GM12873 (cell line): ENCODE measurements at regions not wholly inside any gene's neighbourhood (a gene's known extent, or its start where the extent isn't known, plus 50 kb on each side); places are given as distances from the start of the nearest gene placed in this dataset.
A peak's percentile ranks its signal among the peaks of the same experiment; 100 is the strongest.

Source experiments
- TF ChIP-seq, protein P1 (sequence below): IDR thresholded peaks from 2 replicates; pipeline ENCODE4 v1.5.1; 2012; ENCODE audit warnings: low read depth, mild to moderate bottlenecking, moderate library complexity, low read length, control low read depth; ENCODE audit not compliant: insufficient read depth; ENCODE audit errors: missing control alignments

DNA sequence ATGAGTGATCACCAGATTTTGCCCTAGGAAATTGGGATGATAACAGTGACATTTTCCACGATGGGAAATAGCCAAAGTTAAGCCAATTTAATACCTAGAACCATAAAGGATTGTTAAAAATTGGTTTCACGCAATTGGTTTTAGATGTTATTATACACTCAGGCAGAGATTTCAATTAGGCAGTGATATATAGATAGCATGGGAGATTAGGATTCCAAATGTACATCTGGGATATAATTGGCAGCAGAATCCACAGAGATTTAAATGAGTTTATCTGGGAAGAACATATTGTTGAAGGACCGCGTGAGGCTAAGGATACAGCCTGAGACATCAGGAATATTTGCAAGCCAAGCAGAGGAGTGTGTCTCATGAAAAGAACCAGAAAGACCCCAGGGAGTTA is 351.6 kb downstream of the GPM6A start:
- TF ChIP-seq, protein P1, sequence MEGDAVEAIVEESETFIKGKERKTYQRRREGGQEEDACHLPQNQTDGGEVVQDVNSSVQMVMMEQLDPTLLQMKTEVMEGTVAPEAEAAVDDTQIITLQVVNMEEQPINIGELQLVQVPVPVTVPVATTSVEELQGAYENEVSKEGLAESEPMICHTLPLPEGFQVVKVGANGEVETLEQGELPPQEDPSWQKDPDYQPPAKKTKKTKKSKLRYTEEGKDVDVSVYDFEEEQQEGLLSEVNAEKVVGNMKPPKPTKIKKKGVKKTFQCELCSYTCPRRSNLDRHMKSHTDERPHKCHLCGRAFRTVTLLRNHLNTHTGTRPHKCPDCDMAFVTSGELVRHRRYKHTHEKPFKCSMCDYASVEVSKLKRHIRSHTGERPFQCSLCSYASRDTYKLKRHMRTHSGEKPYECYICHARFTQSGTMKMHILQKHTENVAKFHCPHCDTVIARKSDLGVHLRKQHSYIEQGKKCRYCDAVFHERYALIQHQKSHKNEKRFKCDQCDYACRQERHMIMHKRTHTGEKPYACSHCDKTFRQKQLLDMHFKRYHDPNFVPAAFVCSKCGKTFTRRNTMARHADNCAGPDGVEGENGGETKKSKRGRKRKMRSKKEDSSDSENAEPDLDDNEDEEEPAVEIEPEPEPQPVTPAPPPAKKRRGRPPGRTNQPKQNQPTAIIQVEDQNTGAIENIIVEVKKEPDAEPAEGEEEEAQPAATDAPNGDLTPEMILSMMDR = no peak

DNA sequence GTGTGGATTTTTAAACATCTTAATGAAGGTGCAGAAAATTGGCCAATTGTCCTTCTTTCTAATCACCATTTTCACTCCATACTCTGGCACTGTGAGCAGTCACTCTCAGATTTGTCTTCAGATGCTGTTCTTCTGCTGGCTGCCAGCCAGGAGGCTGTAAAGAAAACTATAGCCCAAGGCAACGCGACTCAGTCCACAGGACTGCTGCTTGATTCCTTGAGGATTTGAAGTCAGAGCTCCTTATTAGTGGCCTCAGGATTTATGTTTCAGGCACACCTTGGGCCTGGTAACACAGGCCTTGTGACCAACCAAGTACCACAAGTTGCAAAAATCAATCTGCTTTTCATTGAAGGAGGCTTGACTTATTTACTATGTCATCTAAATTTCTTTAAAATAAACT is 342.6 kb downstream of the GPM6A start:
- TF ChIP-seq, protein P1 = no peak

DNA sequence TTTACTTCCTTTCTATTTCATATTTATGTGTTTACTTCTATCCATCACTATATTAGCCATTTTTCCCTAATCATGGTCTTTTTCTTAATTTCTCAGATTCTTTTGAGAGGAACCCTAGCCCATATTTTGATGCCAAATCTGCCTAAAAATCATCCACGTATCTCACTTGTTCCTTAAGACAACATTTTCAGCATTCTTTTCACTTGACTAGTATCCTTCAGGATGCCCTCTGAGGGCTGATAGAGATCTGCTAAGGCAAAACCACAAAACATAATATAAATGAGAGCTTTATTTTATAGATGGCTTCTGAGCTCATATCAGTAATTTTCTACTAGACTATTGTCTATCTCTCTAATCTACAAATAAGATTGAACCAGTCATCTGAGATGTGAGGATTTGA is 341.9 kb downstream of the GPM6A start:
- TF ChIP-seq, protein P1 = no peak

DNA sequence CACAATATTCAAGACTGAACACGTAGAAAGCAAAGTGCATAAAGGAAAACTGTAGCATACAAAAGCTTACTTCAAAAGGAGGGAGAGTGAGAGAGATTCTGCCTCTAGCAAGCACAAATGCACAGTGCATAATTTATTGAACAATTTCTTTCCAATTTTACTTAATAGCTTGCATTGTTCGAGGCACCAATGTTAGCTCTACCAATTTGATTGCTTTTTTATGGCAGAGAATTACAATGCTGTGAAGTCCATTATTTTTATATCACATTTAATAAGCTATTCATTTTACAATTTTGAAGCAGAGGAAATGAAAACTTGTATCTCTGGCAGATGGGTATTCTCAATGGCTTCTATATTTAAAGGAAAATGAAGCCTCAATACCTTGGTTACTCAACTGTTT is 331.7 kb downstream of the GPM6A start:
- TF ChIP-seq, protein P1 = no peak

DNA sequence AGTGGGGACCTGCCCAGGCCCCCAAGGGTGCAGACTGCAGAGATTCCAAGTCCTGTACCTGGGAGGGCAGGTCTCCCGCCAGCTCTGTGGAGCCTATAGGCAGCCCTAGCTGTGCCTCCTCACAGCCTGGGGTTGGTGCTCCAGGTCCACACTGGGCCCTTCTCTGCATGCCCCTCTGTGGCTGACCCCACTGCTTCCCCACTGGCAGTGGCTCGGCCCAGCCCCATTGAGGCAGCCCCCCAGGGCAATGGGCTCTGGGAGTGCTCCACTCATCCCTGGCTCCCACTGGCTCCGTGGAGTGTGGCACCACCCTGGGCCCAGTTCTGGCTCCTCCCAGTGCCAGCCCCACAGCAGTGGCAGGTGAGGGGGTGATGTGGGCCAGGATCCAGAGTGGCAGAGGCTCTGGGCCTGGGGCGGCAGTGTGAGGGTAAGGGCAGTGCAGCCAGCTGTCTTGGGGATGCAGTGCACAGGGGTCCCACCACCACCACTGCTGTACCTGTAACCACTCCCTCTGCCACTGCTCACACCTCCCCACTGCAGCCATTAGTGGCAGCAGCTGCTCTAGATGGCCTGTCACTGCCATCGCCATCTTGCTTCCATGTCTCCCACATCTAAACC is 312.2 kb downstream of the GPM6A start:
- TF ChIP-seq, protein P1 = no peak

DNA sequence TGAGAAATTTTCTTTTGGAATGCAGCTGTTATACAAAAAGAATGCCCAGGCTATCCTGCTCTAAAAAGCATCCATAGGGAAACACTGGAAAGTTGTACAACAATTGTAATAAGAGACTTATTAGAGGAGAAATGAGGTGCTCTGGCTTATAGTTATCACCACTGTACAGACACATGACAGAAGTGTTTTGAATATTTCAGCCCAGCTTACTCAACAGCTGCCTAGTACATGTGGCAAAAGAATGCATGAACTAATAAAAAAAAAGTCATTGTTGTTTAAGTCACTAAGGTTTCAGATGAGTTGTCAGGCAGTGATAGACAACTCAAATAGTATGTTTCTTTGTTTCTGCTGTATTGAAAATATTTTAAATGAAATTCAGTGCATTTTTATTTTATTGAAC is 307.7 kb downstream of the GPM6A start:
- TF ChIP-seq, protein P1 = no peak

DNA sequence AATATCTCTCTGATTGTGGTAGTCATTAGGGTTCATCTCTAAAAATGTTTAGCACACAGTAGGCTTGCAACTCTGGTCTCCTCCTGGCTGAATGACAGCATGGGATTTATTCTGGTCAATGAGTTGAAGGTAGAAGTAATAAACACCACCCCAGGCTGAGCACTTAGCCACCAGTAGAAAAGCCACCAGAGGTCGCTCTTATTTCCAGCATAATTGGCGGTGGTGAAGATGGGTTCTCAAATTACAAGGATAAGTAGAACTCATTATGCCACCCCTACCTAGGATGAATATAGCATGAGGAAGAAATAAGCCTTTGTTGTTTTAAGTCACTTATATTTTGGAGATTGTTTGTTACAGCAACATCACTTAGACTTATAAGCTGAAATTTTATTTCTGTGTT is 302.7 kb downstream of the GPM6A start:
- TF ChIP-seq, protein P1 = peak; percentile 27
